ENCODE measurements at regions not wholly inside any gene's neighbourhood (a gene's known extent, or its start where the extent isn't known, plus 50 kb on each side); places are given as distances from the start of the nearest gene placed in this dataset.

DNA sequence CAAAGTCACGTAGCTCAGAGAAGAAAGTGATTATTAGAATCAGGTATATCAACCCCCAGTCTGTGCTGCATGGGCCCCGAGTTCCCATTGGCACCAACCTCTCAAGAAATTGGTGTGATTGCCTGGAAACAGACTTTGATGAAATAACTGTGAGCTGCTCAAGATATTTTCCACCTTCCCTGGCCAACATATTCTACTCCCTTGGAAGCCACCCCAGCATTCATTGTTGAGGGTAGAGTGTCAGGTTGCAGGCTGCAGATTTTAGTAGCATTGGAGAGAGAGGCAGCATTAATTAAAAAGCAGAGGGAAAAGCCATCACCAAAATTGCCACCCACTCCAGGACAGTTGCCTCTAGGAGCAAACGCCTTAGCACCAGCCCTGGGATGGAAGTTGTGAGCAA lies 154.2 kb upstream of the TNPO1 start:
- TF ChIP-seq CTCF (conservative IDR thresholded peaks at IDR 0.05; ENCODE audit: low read depth in 2 of 2) = no peak
- no peak for TF ChIP-seq EZH2 (IDR thresholded peaks at IDR 0.05; ENCODE audit: low read depth, unreplicated experiment)
- no peak for TF ChIP-seq REST (IDR thresholded peaks at IDR 0.05; ENCODE audit: unreplicated experiment)
- no peak for TF ChIP-seq POLR2AphosphoS5 (IDR thresholded peaks at IDR 0.05; ENCODE audit: low read depth)
- no peak for TF ChIP-seq STAT1 (IDR thresholded peaks at IDR 0.05; ENCODE audit: unreplicated experiment)
- no peak for TF ChIP-seq EZH2phosphoT487 (IDR thresholded peaks at IDR 0.05; ENCODE audit: unreplicated experiment)
- TF ChIP-seq CREB1 (CRISPR knock-in tag; IDR thresholded peaks at IDR 0.05; ENCODE audit: low read depth) = no peak
- no peak for TF ChIP-seq ZNF114 (CRISPR knock-in tag; IDR thresholded peaks at IDR 0.05)
- no peak for TF ChIP-seq ETS1 (IDR thresholded peaks at IDR 0.05)
- no peak for TF ChIP-seq ZNF331 (CRISPR knock-in tag; IDR thresholded peaks at IDR 0.05; ENCODE audit: low read depth)
- TF ChIP-seq JUNB (IDR thresholded peaks at IDR 0.05; ENCODE audit: unreplicated experiment) = no peak
- TF ChIP-seq NANOG (IDR thresholded peaks at IDR 0.05; ENCODE audit: borderline replicate concordance) = no peak
